Neural cell (in vitro differentiated cells): ENCODE measurements at regions not wholly inside any gene's neighbourhood (a gene's known extent, or its start where the extent isn't known, plus 50 kb on each side); places are given as distances from the start of the nearest gene placed in this dataset.

ENCODE experiments used
- H2AFZ ChIP-seq: fragments of 200-600, 300-800 bp; sonication (generic), shearing (Covaris generic); 2 replicates; pipeline ENCODE4 v1.6.0; 2014; ENCODE audit warnings: low read depth, mild to moderate bottlenecking, antibody characterized with exemption, low read length, moderate library complexity
- H3F3A ChIP-seq: fragments of 200-600 bp; shearing (Covaris generic); 2 replicates; pipeline ENCODE4 v1.6.1; 2016; ENCODE audit warnings: mild to moderate bottlenecking, moderate library complexity, mixed read lengths, antibody characterized with exemption, low read length; ENCODE audit not compliant: insufficient read depth, poor library complexity, severe bottlenecking
- H3K27ac ChIP-seq: fragments of 200-600, 300-800 bp; sonication (generic), shearing (Covaris generic); 2 replicates; pipeline ENCODE4 v1.5.1; 2014; ENCODE audit warnings: mild to moderate bottlenecking, low read length, moderate library complexity
- H3K27me3 ChIP-seq: fragments of 300-800, 200-600 bp; sonication (generic), shearing (Covaris generic); 2 replicates; pipeline ENCODE4 v1.6.0; 2014; ENCODE audit warnings: mild to moderate bottlenecking, low read depth, low read length, moderate library complexity; ENCODE audit not compliant: insufficient read depth
- H3K36me3 ChIP-seq: fragments of 300-800, 200-600 bp; sonication (generic), shearing (Covaris generic); 2 replicates; pipeline ENCODE4 v1.5.1; 2014; ENCODE audit warnings: mild to moderate bottlenecking, antibody characterized with exemption, low read length, moderate library complexity; ENCODE audit not compliant: insufficient read depth
- H3K4me2 ChIP-seq: fragments of 300-800, 200-600 bp; sonication (generic), shearing (Covaris generic); 2 replicates; pipeline ENCODE4 v1.6.0; 2014; ENCODE audit warnings: mild to moderate bottlenecking, low read length
- H3K4me3 ChIP-seq: fragments of 300-800, 200-600 bp; sonication (generic), shearing (Covaris generic); 2 replicates; pipeline ENCODE4 v1.5.1; 2014; ENCODE audit warnings: mild to moderate bottlenecking, low read length, moderate library complexity
- H3K79me2 ChIP-seq: fragments of 200-600 bp; shearing (Covaris generic); replicated peaks from 2 replicates; pipeline ENCODE4 v1.6.0; 2014; ENCODE audit warnings: mild to moderate bottlenecking, low read length, moderate library complexity; ENCODE audit not compliant: insufficient read depth
- H3K9ac ChIP-seq: fragments of 300-800, 200-600 bp; sonication (generic), shearing (Covaris generic); 2 replicates; pipeline ENCODE4 v1.6.1; 2016; ENCODE audit warnings: mild to moderate bottlenecking, low read length, mixed read lengths
- H3K9me2 ChIP-seq: fragments of 200-600 bp; shearing (Covaris generic); 2 replicates; pipeline ENCODE4 v1.6.1; 2016; ENCODE audit warnings: mild to moderate bottlenecking, low read length, mixed read lengths; ENCODE audit not compliant: insufficient read depth
- H3K9me3 ChIP-seq: fragments of 200-600, 300-800 bp; sonication (generic), shearing (Covaris generic); 2 replicates; pipeline ENCODE4 v1.6.1; 2016; ENCODE audit warnings: mild to moderate bottlenecking, mixed run types, low read length, moderate library complexity, mixed read lengths
- H4K20me1 ChIP-seq: fragments of 200-600 bp; shearing (Covaris generic); 2 replicates; pipeline ENCODE4 v1.6.1; 2016; ENCODE audit warnings: mild to moderate bottlenecking, mixed run types; ENCODE audit not compliant: insufficient read depth
- EZH2 ChIP-seq: fragments of 200-600, 300-800 bp; shearing (Covaris generic), sonication (generic); IDR thresholded peaks from 2 replicates; pipeline ENCODE4 v1.6.1; 2014; ENCODE audit warnings: antibody characterized with exemption, low read length, borderline replicate concordance, mild to moderate bottlenecking; ENCODE audit not compliant: insufficient read depth, poor library complexity, severe bottlenecking
- MXI1 ChIP-seq: fragments of 450-650 bp; conservative IDR thresholded peaks from 2 replicates; pipeline ENCODE4 v1.6.1; 2014; ENCODE audit warnings: antibody characterized with exemption, mild to moderate bottlenecking; ENCODE audit not compliant: poor library complexity, severe bottlenecking
- POLR2AphosphoS5 ChIP-seq: IDR thresholded peaks from 2 replicates; pipeline ENCODE4 v1.6.1; 2012
- RAD21 ChIP-seq: fragments of 450-650 bp; conservative IDR thresholded peaks from 2 replicates; pipeline ENCODE4 v1.6.1; 2014; ENCODE audit warnings: antibody characterized with exemption, mild to moderate bottlenecking, moderate library complexity
- REST ChIP-seq: IDR thresholded peaks from 2 replicates; pipeline ENCODE4 v1.6.1; 2012; ENCODE audit warnings: borderline replicate concordance
- SMC3 ChIP-seq: fragments of 450-650 bp; conservative IDR thresholded peaks from 2 replicates; pipeline ENCODE4 v1.6.1; 2014; ENCODE audit warnings: antibody characterized with exemption, mild to moderate bottlenecking, moderate library complexity; ENCODE audit not compliant: poor library complexity
- TAF1 ChIP-seq: IDR thresholded peaks from 2 replicates; pipeline ENCODE4 v1.6.1; 2012; ENCODE audit warnings: low read depth
- TF ChIP-seq, protein P1 (sequence below): fragments of 450-650 bp; IDR thresholded peaks from 2 replicates; pipeline ENCODE4 v1.5.1; 2014; ENCODE audit warnings: antibody characterized with exemption, mild to moderate bottlenecking, moderate library complexity; ENCODE audit not compliant: poor library complexity, severe bottlenecking

DNA sequence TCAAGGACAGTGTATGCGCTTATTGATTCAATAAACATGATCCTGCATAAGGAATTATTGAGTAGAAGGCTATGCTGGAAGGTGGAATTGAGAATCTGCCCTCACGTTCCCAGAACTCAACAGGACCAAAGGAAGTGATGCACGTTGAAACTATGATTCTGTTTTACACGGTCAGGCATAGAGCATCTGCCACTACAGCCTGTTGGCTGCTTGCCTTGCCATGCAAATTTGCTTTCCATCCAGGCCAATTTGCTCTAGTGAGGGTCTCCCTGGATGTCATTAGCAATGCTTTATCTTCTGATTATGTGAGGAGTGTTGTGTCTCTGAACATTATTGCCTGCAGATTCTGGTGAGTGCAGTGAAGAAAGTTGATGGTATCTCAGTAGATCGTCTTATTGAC, 132.9 kb downstream of the ADRA2A start:
- H3K9me2 ChIP-seq = no peaks in the 10 kb centered on the region
- H3K9me3 ChIP-seq = no peaks in the 10 kb centered on the region
- TF ChIP-seq, protein P1, sequence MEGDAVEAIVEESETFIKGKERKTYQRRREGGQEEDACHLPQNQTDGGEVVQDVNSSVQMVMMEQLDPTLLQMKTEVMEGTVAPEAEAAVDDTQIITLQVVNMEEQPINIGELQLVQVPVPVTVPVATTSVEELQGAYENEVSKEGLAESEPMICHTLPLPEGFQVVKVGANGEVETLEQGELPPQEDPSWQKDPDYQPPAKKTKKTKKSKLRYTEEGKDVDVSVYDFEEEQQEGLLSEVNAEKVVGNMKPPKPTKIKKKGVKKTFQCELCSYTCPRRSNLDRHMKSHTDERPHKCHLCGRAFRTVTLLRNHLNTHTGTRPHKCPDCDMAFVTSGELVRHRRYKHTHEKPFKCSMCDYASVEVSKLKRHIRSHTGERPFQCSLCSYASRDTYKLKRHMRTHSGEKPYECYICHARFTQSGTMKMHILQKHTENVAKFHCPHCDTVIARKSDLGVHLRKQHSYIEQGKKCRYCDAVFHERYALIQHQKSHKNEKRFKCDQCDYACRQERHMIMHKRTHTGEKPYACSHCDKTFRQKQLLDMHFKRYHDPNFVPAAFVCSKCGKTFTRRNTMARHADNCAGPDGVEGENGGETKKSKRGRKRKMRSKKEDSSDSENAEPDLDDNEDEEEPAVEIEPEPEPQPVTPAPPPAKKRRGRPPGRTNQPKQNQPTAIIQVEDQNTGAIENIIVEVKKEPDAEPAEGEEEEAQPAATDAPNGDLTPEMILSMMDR = no peak
- TF ChIP-seq RAD21 (no peak), SMC3 (no peak), EZH2 (no peak), POLR2AphosphoS5 (no peak), MXI1 (no peak)
- H3K9ac ChIP-seq = no peak overlapping the region
- H3K4me2 ChIP-seq = no peak overlapping the region
- H3K27ac ChIP-seq = no peak overlapping the region
- no peaks in the 10 kb centered on the region for H4K20me1 ChIP-seq
- H3K4me3 ChIP-seq = no peak overlapping the region
- no peak overlapping the region for H2AFZ ChIP-seq
- no peaks in the 10 kb centered on the region for H3K36me3 ChIP-seq
- no peaks in the 10 kb centered on the region for H3K79me2 ChIP-seq
- H3K27me3 ChIP-seq = no peaks in the 10 kb centered on the region
- no peaks in the 10 kb centered on the region for H3F3A ChIP-seq

- H3F3A ChIP-seq = no peaks in the 10 kb centered on the region
- H3K27me3 ChIP-seq = no peaks in the 10 kb centered on the region
- no peak overlapping the region for H2AFZ ChIP-seq
- H3K9ac ChIP-seq = no peak overlapping the region
- H3K4me3 ChIP-seq = no peak overlapping the region
- no peaks in the 10 kb centered on the region for H3K36me3 ChIP-seq
- H4K20me1 ChIP-seq = no peaks in the 10 kb centered on the region
- no peak for TF ChIP-seq EZH2
- TF ChIP-seq, protein P1 = no peak
- TF ChIP-seq TAF1 = no peak
- no peak for TF ChIP-seq RAD21
- TF ChIP-seq REST = no peak
- no peak overlapping the region for H3K27ac ChIP-seq
- H3K4me2 ChIP-seq = no peak overlapping the region
- no peaks in the 10 kb centered on the region for H3K9me2 ChIP-seq
- no peaks in the 10 kb centered on the region for H3K79me2 ChIP-seq
- H3K9me3 ChIP-seq = no peaks in the 10 kb centered on the region
Observed at GRCh38 chr10:111211241-111211640, 134.4 kb downstream of the ADRA2A start.
